ENCODE measurements at regions not wholly inside any gene's neighbourhood (a gene's known extent, or its start where the extent isn't known, plus 50 kb on each side); places are given as distances from the start of the nearest gene placed in this dataset.
"Not testable (repeated sequence)": the region's sequence is repeated elsewhere in the genome, so short reads cannot be mapped to it uniquely, and the experiment has no call there.

DNA sequence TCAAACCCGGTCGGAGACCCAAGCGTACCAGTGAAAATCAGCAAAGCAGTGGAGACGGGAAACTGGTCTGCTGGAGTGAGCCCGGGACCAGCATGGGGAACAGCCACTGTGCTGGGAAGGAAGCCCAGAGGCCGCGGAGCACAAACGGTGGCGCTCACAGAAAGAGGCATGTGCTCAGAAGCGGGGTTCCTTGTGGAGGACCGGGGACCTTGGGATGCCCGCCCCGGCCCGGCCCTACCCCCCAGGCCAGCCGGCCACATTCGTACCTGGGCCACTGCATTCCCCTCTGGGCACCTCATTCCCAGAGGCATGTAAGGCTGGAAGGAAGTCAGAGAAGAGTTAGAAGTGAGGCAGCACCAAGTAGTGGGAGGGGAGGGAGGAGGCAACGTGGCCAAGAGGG lies 79.3 kb downstream of the RFLNA start:
- H3K9me2 ChIP-seq (replicated peaks; ENCODE audit: low read length): no peaks in the 10 kb centered on the region
- CTCF ChIA-PET: no interaction called here
- BruUV-seq (replicated peaks): no TSS peak
- TF ChIP-seq EZH2 (IDR thresholded peaks at IDR 0.05; ENCODE audit: low read length, unreplicated experiment) (no peak), EZH2phosphoT487 (IDR thresholded peaks at IDR 0.05; ENCODE audit: borderline replicate concordance, low read length) (no peak)
- TF ChIP-seq, protein P1, sequence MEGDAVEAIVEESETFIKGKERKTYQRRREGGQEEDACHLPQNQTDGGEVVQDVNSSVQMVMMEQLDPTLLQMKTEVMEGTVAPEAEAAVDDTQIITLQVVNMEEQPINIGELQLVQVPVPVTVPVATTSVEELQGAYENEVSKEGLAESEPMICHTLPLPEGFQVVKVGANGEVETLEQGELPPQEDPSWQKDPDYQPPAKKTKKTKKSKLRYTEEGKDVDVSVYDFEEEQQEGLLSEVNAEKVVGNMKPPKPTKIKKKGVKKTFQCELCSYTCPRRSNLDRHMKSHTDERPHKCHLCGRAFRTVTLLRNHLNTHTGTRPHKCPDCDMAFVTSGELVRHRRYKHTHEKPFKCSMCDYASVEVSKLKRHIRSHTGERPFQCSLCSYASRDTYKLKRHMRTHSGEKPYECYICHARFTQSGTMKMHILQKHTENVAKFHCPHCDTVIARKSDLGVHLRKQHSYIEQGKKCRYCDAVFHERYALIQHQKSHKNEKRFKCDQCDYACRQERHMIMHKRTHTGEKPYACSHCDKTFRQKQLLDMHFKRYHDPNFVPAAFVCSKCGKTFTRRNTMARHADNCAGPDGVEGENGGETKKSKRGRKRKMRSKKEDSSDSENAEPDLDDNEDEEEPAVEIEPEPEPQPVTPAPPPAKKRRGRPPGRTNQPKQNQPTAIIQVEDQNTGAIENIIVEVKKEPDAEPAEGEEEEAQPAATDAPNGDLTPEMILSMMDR (conservative IDR thresholded peaks at IDR 0.05; ENCODE audit: low read depth, low read length): no peak
- no peak for DNase-seq
- no peak overlapping the region for H3K4me3 ChIP-seq (ENCODE audit: low read length)
- POLR2A ChIA-PET (ENCODE audit: unreplicated experiment): no interaction called here
- H3F3A ChIP-seq (ENCODE audit: low read length, unreplicated experiment): peaks cover 4% of the 10 kb centered on the region
- H3K36me3 ChIP-seq (ENCODE audit: low read depth, low read length): peaks cover 78% of the 10 kb centered on the region
- H3K27ac ChIP-seq (ENCODE audit: low read length): no peak overlapping the region
- H3K9me3 ChIP-seq (ENCODE audit: low read length): no peaks in the 10 kb centered on the region
- H3K79me2 ChIP-seq (ENCODE audit: low read length): peaks cover 91% of the 10 kb centered on the region
- no peak for ATAC-seq
- peaks cover 32% of the 10 kb centered on the region for H4K20me1 ChIP-seq (ENCODE audit: low read length)
- no peak overlapping the region for H3K4me2 ChIP-seq (ENCODE audit: low read length)
- intact Hi-C loops (cut with micrococcal nuclease): no loop called here
- H2AFZ ChIP-seq (ENCODE audit: low read length): no peak overlapping the region
- H3K9ac ChIP-seq (ENCODE audit: low read length): no peak overlapping the region
- peaks cover 28% of the 10 kb centered on the region for H3K4me1 ChIP-seq (ENCODE audit: insufficient read depth, low read length)
- no peaks in the 10 kb centered on the region for H3K27me3 ChIP-seq (ENCODE audit: low read length)

DNA sequence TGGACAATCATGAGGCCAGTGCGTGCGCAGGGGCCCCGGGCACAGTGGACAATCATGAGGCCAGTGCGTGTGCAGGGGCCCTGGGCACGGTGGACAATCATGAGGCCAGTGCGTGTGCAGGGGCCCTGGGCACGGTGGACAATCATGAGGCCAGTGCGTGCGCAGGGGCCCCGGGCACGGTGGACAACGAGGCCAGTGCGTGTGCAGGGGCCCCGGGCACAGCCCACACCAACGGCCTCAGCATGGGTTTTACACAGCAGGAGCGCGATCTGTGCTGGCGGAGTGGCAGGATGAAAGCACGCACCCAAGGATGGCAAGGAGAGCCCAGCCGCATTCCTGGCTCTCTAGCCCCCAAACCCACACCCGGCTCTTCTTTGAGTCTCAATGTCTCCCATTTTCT lies 78.8 kb downstream of the RFLNA start:
- BruUV-seq (replicated peaks); CTCF ChIA-PET; H3F3A ChIP-seq (ENCODE audit: low read length, unreplicated experiment); intact Hi-C loops (cut with micrococcal nuclease); H3K9ac ChIP-seq (ENCODE audit: low read length); H3K9me2 ChIP-seq (replicated peaks; ENCODE audit: low read length); H2AFZ ChIP-seq (ENCODE audit: low read length); DNase-seq; H3K27me3 ChIP-seq (ENCODE audit: low read length); ATAC-seq; H3K9me3 ChIP-seq (ENCODE audit: low read length); H3K4me3 ChIP-seq (ENCODE audit: low read length); POLR2A ChIA-PET (ENCODE audit: unreplicated experiment); H3K27ac ChIP-seq (ENCODE audit: low read length); H3K4me2 ChIP-seq (ENCODE audit: low read length): not testable (repeated sequence)
- Histone ChIP-seq H3K79me2 (ENCODE audit: low read length) (peaks cover 91% of the 10 kb centered on the region), H4K20me1 (ENCODE audit: low read length) (peaks cover 37% of the 10 kb centered on the region), H3K36me3 (ENCODE audit: low read depth, low read length) (peaks cover 78% of the 10 kb centered on the region), H3K4me1 (ENCODE audit: insufficient read depth, low read length) (peaks cover 28% of the 10 kb centered on the region)

DNA sequence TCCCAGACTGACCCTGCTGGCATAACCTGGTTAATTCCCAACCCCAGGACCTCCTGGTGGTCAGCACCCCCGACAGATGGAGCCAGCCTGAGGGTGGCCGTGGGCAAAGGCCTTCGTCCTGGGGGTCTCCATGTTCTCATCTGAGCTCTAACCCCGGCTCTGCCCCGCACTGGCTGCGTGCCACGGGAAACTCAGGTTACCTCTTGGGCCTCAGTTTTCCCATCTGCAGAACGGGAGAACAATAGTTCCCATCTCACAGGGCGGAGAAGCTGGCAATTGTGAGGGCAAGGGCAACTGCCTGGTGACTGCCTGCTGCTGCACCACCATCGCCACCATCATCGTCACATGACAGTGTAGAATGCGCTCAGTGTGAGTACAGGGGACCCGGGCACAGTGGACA lies 77.9 kb downstream of the RFLNA start:
- DNase-seq (no peak), ATAC-seq (no peak)
- Histone ChIP-seq H3K9me2 (replicated peaks; ENCODE audit: low read length) (no peaks in the 10 kb centered on the region), H3F3A (ENCODE audit: low read length, unreplicated experiment) (peaks cover 4% of the 10 kb centered on the region), H3K27me3 (ENCODE audit: low read length) (no peaks in the 10 kb centered on the region), H3K9me3 (ENCODE audit: low read length) (no peaks in the 10 kb centered on the region), H3K27ac (ENCODE audit: low read length) (no peak overlapping the region), H3K36me3 (ENCODE audit: low read depth, low read length) (peaks cover 78% of the 10 kb centered on the region), H2AFZ (ENCODE audit: low read length) (no peak overlapping the region), H3K4me1 (ENCODE audit: insufficient read depth, low read length) (peaks cover 29% of the 10 kb centered on the region), H3K4me3 (ENCODE audit: low read length) (no peak overlapping the region), H4K20me1 (ENCODE audit: low read length) (peaks cover 44% of the 10 kb centered on the region), H3K79me2 (ENCODE audit: low read length) (peaks cover 91% of the 10 kb centered on the region), H3K4me2 (ENCODE audit: low read length) (no peak overlapping the region), H3K9ac (ENCODE audit: low read length) (no peak overlapping the region)
- no TSS peak for BruUV-seq (replicated peaks)
- ChIA-PET POLR2A (ENCODE audit: unreplicated experiment) (no interaction called here), CTCF (no interaction called here)
- TF ChIP-seq EZH2phosphoT487 (IDR thresholded peaks at IDR 0.05; ENCODE audit: borderline replicate concordance, low read length): no peak
- TF ChIP-seq, protein P1 (conservative IDR thresholded peaks at IDR 0.05; ENCODE audit: low read depth, low read length): no peak
- no peak for TF ChIP-seq EZH2 (IDR thresholded peaks at IDR 0.05; ENCODE audit: low read length, unreplicated experiment)
- intact Hi-C loops (cut with micrococcal nuclease): no loop called here

All from PC-3 (cell line).